ENCODE measurements at regions not wholly inside any gene's neighbourhood (a gene's known extent, or its start where the extent isn't known, plus 50 kb on each side); places are given as distances from the start of the nearest gene placed in this dataset.

- no peaks in the 10 kb centered on the region for H3K4me1 ChIP-seq (ENCODE audit: control insufficient read depth in 2 of 2, insufficient read depth in 2 of 2, low read length in 2 of 2)
- no peaks in the 10 kb centered on the region for H3K27me3 ChIP-seq (replicated peaks in 1 of 4; ENCODE audit: control extremely low read depth in 1 of 4, control insufficient read depth in 3 of 4, insufficient read depth in 4 of 4, low read length in 3 of 4)
- H3K79me2 ChIP-seq (ENCODE audit: control insufficient read depth, insufficient read depth, low read length) = peaks cover 5% of the 10 kb centered on the region
- WGBS (ENCODE audit: insufficient coverage) = 93% methylated on average over 2 of the region's 5 CpGs
- no peak for TF ChIP-seq EZH2 (IDR thresholded peaks at IDR 0.05; ENCODE audit: borderline replicate concordance, insufficient read depth, low read depth, low read length, poor library complexity, severe bottlenecking)
- H4K20me1 ChIP-seq (ENCODE audit: control insufficient read depth, insufficient read depth, low read length, poor library complexity, severe bottlenecking) = peaks cover 29% of the 10 kb centered on the region
- Mint-ChIP-seq H3K4me3 (no peak overlapping the region), H3K27ac (no peak overlapping the region), H3K4me1 (peaks cover 9% of the 10 kb centered on the region), H3K27me3 (no peaks in the 10 kb centered on the region), H3K9me3 (ENCODE audit: insufficient read depth) (no peaks in the 10 kb centered on the region)
- H3K9ac ChIP-seq (ENCODE audit: low read length) = no peak overlapping the region
- no peak for DNase-seq
- H3K36me3 ChIP-seq (replicated peaks in 1 of 2; ENCODE audit: control extremely low read depth in 1 of 2, control insufficient read depth in 1 of 2, extremely low read depth in 1 of 2, insufficient read depth in 2 of 2, low read length in 1 of 2) = peaks cover 12 to 55% of the 10 kb centered on the region in 2 experiments
- no peak for ATAC-seq (ENCODE audit: low read depth)
- H2AFZ ChIP-seq (ENCODE audit: insufficient read depth, low read depth, low read length, poor library complexity, severe bottlenecking) = no peak overlapping the region
- H3K9me3 ChIP-seq (ENCODE audit: control extremely low read depth in 1 of 3, control insufficient read depth in 2 of 3, insufficient read depth in 1 of 3, low read length in 2 of 3) = no peaks in the 10 kb centered on the region
- intact Hi-C loops (cut with micrococcal nuclease) = no loop called here
- H3K4me2 ChIP-seq (replicated peaks; ENCODE audit: low read depth, low read length, poor library complexity, severe bottlenecking) = no peak overlapping the region
- H3K27ac ChIP-seq (ENCODE audit: low read length in 2 of 2) = no peak overlapping the region
- ChIA-PET CTCF (interaction anchor here (1.1 to 2.8 kb wide), 5 partner anchors 8 to 165 kb away, joined by 3 to 14 read pairs (median 3); no protein-coding TSS in a partner anchor), POLR2A (no interaction called here)
- no peak overlapping the region for H3K4me3 ChIP-seq (ENCODE audit: control extremely low read depth in 1 of 5, extremely low read depth in 1 of 5, insufficient read depth in 1 of 5, low read depth in 2 of 5, low read length in 4 of 5)
Measured at GRCh38 chr7:130875901-130876300, 141.9 kb upstream of the KLF14 start.

GRCh38 chr7:130877236-130877990 lies 143.4 kb upstream of the KLF14 start:
- intact Hi-C loops (cut with micrococcal nuclease) = no loop called here
- Histone ChIP-seq H3K27me3 (replicated peaks in 1 of 4; ENCODE audit: control extremely low read depth in 1 of 4, control insufficient read depth in 3 of 4, insufficient read depth in 4 of 4, low read length in 3 of 4) (no peaks in the 10 kb centered on the region), H3K9me3 (ENCODE audit: control extremely low read depth in 1 of 3, control insufficient read depth in 2 of 3, insufficient read depth in 1 of 3, low read length in 2 of 3) (no peaks in the 10 kb centered on the region), H3K27ac (ENCODE audit: low read length in 2 of 2) (no peak overlapping the region), H3K9ac (ENCODE audit: low read length) (no peak overlapping the region), H3K36me3 (replicated peaks in 1 of 2; ENCODE audit: control extremely low read depth in 1 of 2, control insufficient read depth in 1 of 2, extremely low read depth in 1 of 2, insufficient read depth in 2 of 2, low read length in 1 of 2) (peaks cover 12 to 64% of the 10 kb centered on the region in 2 experiments), H3K4me2 (replicated peaks; ENCODE audit: low read depth, low read length, poor library complexity, severe bottlenecking) (no peak overlapping the region), H3K4me3 (ENCODE audit: control extremely low read depth in 1 of 5, extremely low read depth in 1 of 5, insufficient read depth in 1 of 5, low read depth in 2 of 5, low read length in 4 of 5) (no peak overlapping the region), H4K20me1 (ENCODE audit: control insufficient read depth, insufficient read depth, low read length, poor library complexity, severe bottlenecking) (peaks cover 29% of the 10 kb centered on the region), H2AFZ (ENCODE audit: insufficient read depth, low read depth, low read length, poor library complexity, severe bottlenecking) (no peak overlapping the region), H3K79me2 (ENCODE audit: control insufficient read depth, insufficient read depth, low read length) (peaks cover 5% of the 10 kb centered on the region), H3K4me1 (ENCODE audit: control insufficient read depth in 2 of 2, insufficient read depth in 2 of 2, low read length in 2 of 2) (no peaks in the 10 kb centered on the region)
- TF ChIP-seq, protein P1, sequence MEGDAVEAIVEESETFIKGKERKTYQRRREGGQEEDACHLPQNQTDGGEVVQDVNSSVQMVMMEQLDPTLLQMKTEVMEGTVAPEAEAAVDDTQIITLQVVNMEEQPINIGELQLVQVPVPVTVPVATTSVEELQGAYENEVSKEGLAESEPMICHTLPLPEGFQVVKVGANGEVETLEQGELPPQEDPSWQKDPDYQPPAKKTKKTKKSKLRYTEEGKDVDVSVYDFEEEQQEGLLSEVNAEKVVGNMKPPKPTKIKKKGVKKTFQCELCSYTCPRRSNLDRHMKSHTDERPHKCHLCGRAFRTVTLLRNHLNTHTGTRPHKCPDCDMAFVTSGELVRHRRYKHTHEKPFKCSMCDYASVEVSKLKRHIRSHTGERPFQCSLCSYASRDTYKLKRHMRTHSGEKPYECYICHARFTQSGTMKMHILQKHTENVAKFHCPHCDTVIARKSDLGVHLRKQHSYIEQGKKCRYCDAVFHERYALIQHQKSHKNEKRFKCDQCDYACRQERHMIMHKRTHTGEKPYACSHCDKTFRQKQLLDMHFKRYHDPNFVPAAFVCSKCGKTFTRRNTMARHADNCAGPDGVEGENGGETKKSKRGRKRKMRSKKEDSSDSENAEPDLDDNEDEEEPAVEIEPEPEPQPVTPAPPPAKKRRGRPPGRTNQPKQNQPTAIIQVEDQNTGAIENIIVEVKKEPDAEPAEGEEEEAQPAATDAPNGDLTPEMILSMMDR (IDR thresholded peaks at IDR 0.05) = no peak
- TF ChIP-seq EZH2 (IDR thresholded peaks at IDR 0.05; ENCODE audit: borderline replicate concordance, insufficient read depth, low read depth, low read length, poor library complexity, severe bottlenecking) = no peak
- WGBS (ENCODE audit: insufficient coverage) = 85% methylated on average over 5 of the region's 10 CpGs
- ATAC-seq (ENCODE audit: low read depth) = no peak
- POLR2A ChIA-PET = interaction anchor here (0.5 kb wide), 1 partner anchor 575 kb away, joined by 3 read pairs; no protein-coding TSS in a partner anchor
- CTCF ChIA-PET = no interaction called here
- H3K4me1 Mint-ChIP-seq = peaks cover 9% of the 10 kb centered on the region
- no peak for DNase-seq
- H3K9me3 Mint-ChIP-seq (ENCODE audit: insufficient read depth) = no peaks in the 10 kb centered on the region
- H3K4me3 Mint-ChIP-seq = no peak overlapping the region
- H3K27ac Mint-ChIP-seq = peak overlapping the region; percentile 17
- no peaks in the 10 kb centered on the region for H3K27me3 Mint-ChIP-seq

Measured in B cell (primary cell).